T-helper 17 cell (primary cell): ENCODE measurements at regions not wholly inside any gene's neighbourhood (a gene's known extent, or its start where the extent isn't known, plus 50 kb on each side); places are given as distances from the start of the nearest gene placed in this dataset.

Experiments
- ATAC-seq: fragments of 150-1000 bp; cut with Tn5 transposase; 2 replicates; pipeline ENCODE4 v1.10.0; 2021; ENCODE audit warnings: mild to moderate bottlenecking, moderate library complexity
- DNase-seq, 3 donors: peaks; one replicate each; pipeline versions ENCODE4 v3.0.0 to v3.0.0-alpha.2; 2020 to 2021
- H3K9me3 ChIP-seq: one replicate; pipeline ENCODE4 v1.7.0; 2013; ENCODE audit warnings: low read length, mild to moderate bottlenecking; ENCODE audit not compliant: control insufficient read depth, poor library complexity, severe bottlenecking
- H3K27ac Mint-ChIP-seq: one replicate; pipeline ENCODE4 v1.8.0; 2022; ENCODE audit warnings: mild to moderate bottlenecking, moderate library complexity, mixed read lengths
- H3K27me3 Mint-ChIP-seq: one replicate; pipeline ENCODE4 v1.8.0; 2022; ENCODE audit warnings: mixed read lengths
- H3K36me3 Mint-ChIP-seq: one replicate; pipeline ENCODE4 v1.8.0; 2022; ENCODE audit warnings: low read depth, mixed read lengths
- H3K4me1 Mint-ChIP-seq: one replicate; pipeline ENCODE4 v1.8.0; 2022; ENCODE audit warnings: mild to moderate bottlenecking, mixed read lengths
- H3K4me3 Mint-ChIP-seq: one replicate; pipeline ENCODE4 v1.8.0; 2022; ENCODE audit warnings: mild to moderate bottlenecking, moderate library complexity, mixed read lengths

DNA sequence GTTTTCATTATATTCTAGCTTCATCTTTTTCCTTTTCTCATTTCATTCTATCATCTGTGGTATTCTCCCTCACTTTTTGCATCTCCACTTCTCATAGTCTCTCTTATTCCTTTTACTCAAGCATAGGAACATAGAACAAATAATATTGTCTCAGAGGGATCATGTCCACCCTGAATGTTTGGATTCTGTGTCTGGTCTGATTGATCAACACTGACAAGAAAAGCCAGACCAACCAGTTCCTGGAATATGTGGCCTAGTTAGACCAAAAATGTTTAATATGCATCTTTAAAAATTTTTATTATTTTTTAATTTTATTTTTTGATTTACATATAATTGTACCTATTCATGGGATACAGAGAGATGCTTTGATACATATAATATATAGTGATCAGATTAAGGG, 212.0 kb upstream of the ALCAM start:
- Mint-ChIP-seq H3K36me3 (no peaks in the 10 kb centered on the region), H3K4me3 (no peak overlapping the region), H3K4me1 (no peaks in the 10 kb centered on the region), H3K27me3 (peaks cover 9% of the 10 kb centered on the region), H3K27ac (no peak overlapping the region)
- H3K9me3 ChIP-seq = no peaks in the 10 kb centered on the region
- DNase-seq (no peak), ATAC-seq (no peak)

DNA sequence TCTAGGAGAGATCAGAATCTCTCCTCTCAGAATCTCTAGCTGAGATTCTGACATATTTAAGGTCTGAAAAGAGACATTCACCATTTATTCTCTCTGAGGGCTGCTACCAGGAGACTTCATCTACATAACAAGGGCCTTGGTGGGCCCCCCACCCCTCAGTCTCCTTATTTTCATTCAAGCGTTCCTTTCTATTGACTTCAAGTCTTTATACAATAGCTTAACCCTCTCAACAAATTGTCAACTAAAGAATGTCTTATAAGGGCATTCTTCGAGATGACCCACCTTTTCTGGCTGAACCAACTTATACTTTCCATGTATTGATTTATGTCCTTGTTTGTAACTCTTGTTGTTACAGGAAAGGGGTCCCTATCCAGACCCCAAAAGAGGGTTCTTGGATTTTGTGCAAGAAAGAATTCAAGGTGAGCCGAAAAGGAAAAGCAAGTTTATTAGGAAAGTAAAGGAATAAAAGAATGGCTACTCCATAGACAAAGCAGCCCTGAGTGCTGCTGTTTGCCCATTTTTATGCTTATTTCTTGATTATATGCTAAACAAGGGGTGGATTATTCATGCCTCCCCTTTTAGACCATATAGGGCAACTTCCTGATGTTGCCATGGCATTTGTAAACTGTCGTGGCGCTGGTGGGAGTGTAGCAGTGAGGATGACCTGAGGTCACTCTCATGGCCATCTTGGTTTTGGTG, 209.5 kb upstream of the ALCAM start:
- ATAC-seq (no peak), DNase-seq (no peak)
- no peaks in the 10 kb centered on the region for H3K36me3 Mint-ChIP-seq
- H3K4me1 Mint-ChIP-seq = no peaks in the 10 kb centered on the region
- peaks cover 14% of the 10 kb centered on the region for H3K27me3 Mint-ChIP-seq
- H3K4me3 Mint-ChIP-seq = no peak overlapping the region
- H3K27ac Mint-ChIP-seq = no peak overlapping the region
- no peaks in the 10 kb centered on the region for H3K9me3 ChIP-seq

DNA sequence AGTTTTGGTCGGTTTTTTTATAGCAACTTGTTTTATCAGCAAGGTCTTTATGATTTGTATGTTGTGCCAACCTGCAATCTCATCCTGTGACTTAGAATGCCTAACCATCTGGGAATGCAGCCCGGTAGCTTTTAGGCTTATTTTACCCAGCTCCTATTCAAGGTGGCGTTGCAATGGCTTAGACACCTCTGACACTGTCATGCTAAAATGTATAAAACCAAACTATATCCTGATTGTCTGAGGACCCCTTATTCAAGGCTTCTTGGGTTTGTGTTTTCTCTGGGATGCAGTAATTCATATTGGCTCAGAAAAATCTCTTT, 209.0 kb upstream of the ALCAM start:
- Mint-ChIP-seq H3K4me1 (no peaks in the 10 kb centered on the region), H3K27me3 (peaks cover 14% of the 10 kb centered on the region), H3K4me3 (no peak overlapping the region), H3K27ac (no peak overlapping the region), H3K36me3 (no peaks in the 10 kb centered on the region)
- H3K9me3 ChIP-seq = no peaks in the 10 kb centered on the region
- DNase-seq (no peak), ATAC-seq (no peak)

DNA sequence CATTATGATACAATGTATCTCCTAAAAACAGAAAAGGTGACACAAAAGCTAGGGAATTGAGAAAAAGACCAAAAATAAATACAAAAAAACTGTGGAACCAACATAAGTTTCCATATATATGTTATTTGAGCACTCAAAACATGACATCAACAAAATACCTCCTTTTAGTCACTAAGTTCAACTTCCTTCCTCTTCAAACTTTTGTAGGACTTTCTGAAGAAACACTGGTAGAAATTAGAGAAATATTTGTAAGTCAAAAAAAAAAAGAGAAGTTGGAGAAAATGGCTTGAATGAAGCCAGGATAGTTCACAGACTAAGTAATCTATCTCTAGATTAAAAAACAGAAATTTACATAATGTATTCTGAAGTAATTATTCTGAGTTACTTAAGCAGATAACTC, 208.4 kb upstream of the ALCAM start:
- peaks cover 14% of the 10 kb centered on the region for H3K27me3 Mint-ChIP-seq
- H3K4me1 Mint-ChIP-seq = no peaks in the 10 kb centered on the region
- H3K4me3 Mint-ChIP-seq = no peak overlapping the region
- ATAC-seq (no peak), DNase-seq (no peak)
- no peaks in the 10 kb centered on the region for H3K9me3 ChIP-seq
- H3K36me3 Mint-ChIP-seq = no peaks in the 10 kb centered on the region
- no peak overlapping the region for H3K27ac Mint-ChIP-seq

DNA sequence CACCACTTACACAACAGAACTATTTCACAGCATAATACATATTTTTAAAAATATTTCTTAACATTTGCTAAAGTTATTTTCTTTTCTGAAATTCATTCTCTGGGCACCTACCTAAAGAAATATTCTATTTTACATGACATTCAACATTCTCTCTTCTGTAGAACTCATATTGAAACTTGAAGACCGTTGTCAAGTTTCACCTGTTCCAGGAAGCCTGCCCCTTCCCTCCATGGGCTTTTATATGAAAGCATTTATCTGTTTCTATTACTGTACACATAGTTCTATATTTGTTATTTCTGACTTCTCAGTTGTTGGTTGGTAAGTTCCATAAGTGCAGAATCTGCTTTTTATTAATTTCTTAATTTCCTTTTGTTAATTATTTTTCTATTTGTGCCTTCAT, 204.3 kb upstream of the ALCAM start:
- H3K27ac Mint-ChIP-seq = no peak overlapping the region
- no peaks in the 10 kb centered on the region for H3K9me3 ChIP-seq
- ATAC-seq = no peak
- DNase-seq = no peak
- peaks cover 16% of the 10 kb centered on the region for H3K27me3 Mint-ChIP-seq
- H3K36me3 Mint-ChIP-seq = no peaks in the 10 kb centered on the region
- no peak overlapping the region for H3K4me3 Mint-ChIP-seq
- H3K4me1 Mint-ChIP-seq = no peaks in the 10 kb centered on the region

DNA sequence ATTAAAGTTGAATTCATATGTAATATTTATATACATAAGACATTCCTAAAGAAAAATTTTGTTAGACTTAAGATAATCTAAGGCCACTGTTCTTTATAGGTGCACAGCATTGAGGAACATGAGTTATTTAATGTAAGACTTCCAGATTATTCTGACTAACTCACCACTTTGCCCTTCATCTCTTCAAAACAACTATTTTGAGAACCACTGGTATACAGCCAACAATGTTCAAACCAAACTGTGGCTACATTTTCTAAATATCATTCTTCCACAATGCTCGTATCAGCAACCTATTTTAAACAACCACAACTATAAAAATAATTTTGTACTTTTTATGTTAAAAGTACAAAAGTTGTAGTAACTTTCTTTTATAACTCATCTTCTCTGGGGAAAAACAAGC, 199.8 kb upstream of the ALCAM start:
- DNase-seq (no peak), ATAC-seq (no peak)
- H3K9me3 ChIP-seq = no peaks in the 10 kb centered on the region
- Mint-ChIP-seq H3K36me3 (no peaks in the 10 kb centered on the region), H3K27me3 (peaks cover 7% of the 10 kb centered on the region), H3K4me3 (no peak overlapping the region), H3K4me1 (no peaks in the 10 kb centered on the region), H3K27ac (no peak overlapping the region)

DNA sequence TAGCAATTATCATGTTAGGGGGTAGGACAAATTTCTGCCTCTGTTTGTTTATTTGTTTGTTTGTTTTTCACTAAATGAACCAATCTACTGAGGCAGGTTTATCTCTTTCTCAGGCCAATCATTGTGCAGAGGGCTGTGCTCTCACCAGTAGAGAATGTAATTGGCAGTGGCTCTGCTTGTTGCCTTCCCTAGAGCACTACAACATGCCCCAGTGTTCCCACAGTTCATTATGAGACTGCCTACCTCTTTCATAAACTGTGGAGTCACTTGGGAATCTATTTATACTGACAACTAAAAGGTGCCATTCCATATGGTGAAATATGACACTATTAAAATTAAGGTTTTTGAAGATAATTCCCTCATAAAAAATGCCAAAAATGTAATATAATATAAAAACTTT, 196.3 kb upstream of the ALCAM start:
- H3K4me1 Mint-ChIP-seq = no peaks in the 10 kb centered on the region
- no peaks in the 10 kb centered on the region for H3K36me3 Mint-ChIP-seq

DNA sequence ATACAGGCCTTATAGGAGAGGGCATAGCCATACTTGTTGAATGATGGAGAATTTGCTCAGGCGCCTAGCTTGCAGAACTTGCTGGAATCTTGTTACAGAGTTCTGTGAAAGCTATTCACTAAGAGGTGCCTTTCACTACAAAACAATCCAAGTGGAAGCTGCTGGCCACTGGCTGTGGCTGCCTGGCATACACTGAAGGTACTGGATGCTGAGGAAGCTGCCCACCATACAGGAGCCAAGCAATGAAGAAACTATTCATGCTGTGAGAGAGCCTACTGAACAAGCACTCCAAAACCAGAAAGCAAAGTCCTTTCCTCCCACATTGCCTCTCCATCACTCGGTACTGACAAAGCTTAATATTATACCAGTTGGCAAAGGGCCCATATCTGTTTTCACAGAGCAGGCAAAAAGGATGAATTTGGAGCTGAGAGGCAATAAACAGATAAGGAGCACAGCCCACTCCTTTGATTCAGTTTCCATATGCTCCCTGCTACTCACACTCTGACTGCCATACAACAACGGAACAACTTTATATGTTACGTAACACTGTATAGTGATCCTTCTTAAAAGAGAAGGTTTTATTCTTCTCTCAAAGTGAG, 192.6 kb upstream of the ALCAM start:
- ATAC-seq = no peak
- H3K4me1 Mint-ChIP-seq = no peaks in the 10 kb centered on the region
- H3K27ac Mint-ChIP-seq = no peak overlapping the region
- H3K4me3 Mint-ChIP-seq = no peak overlapping the region
- no peaks in the 10 kb centered on the region for H3K9me3 ChIP-seq
- DNase-seq = no peak
- peaks cover 21% of the 10 kb centered on the region for H3K27me3 Mint-ChIP-seq
- no peaks in the 10 kb centered on the region for H3K36me3 Mint-ChIP-seq

More for the DNA sequence above, 196.3 kb upstream of the ALCAM start:
- Mint-ChIP-seq H3K27ac (no peak overlapping the region), H3K4me3 (no peak overlapping the region), H3K27me3 (peaks cover 7% of the 10 kb centered on the region)
- H3K9me3 ChIP-seq = no peaks in the 10 kb centered on the region
- ATAC-seq = no peak
- DNase-seq = no peak

DNA sequence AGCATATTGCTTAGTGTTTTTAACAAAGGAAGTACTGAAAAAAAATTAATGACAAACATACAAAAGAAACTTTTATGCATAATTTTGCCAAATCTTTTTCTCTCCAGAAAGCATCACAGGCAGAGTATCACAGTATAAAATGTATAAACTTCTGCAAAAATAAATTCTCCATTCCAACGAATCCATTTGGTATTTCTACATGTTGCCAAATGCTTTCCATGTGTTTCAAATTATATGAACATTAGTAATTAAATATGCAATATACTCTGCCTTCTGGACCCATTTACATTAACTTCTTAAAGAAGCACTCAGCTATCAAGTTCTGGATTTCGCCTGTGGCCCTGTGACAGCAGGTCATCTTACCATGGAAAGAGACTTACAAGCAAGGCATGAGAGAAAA, 189.1 kb upstream of the ALCAM start:
- DNase-seq (no peak), ATAC-seq (no peak)
- no peak overlapping the region for H3K27ac Mint-ChIP-seq
- no peaks in the 10 kb centered on the region for H3K4me1 Mint-ChIP-seq
- H3K27me3 Mint-ChIP-seq = peaks cover 29% of the 10 kb centered on the region
- no peaks in the 10 kb centered on the region for H3K9me3 ChIP-seq
- no peak overlapping the region for H3K4me3 Mint-ChIP-seq
- no peaks in the 10 kb centered on the region for H3K36me3 Mint-ChIP-seq

DNA sequence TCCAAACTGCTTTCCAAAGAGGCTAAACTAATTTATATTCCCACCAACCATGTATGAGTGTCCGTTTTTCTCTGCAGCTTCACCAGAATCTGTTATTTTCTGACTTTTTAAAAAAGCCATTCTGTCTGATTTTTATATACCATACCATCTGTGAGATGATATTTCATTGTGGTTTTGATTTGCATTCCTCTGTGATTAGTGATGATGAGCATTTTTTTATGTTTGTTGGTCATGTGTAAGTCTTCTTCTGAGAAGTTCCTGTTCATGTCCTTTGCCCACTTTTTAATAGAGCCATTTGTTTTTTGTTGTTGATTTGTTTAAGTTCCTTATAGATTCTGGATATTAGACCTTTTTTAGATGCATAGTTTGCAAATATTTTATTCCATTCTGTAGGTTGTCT, 179.4 kb upstream of the ALCAM start:
- Mint-ChIP-seq H3K27me3 (no peaks in the 10 kb centered on the region), H3K27ac (no peak overlapping the region), H3K36me3 (no peaks in the 10 kb centered on the region), H3K4me1 (no peaks in the 10 kb centered on the region), H3K4me3 (no peak overlapping the region)
- no peak for DNase-seq
- no peak for ATAC-seq
- H3K9me3 ChIP-seq = no peaks in the 10 kb centered on the region

DNA sequence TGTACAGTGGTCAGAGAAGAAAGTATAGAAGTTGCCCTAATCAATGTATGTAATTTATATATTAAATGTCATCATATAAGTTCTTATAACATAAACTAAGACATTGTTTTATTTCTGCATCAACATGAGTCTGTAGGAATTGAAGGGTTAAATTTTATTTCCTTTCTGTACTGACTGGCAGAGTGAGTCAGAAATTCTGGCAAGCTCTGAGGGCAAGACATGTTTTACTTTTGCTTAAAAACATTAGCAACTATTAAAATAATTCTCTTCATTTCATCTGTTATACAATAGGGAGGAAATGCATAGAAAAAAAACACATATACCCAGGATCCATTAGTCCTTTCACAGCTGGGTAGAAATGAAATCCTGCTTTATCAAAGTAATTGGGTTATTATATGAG, 171.4 kb upstream of the ALCAM start:
- Mint-ChIP-seq H3K27me3 (peaks cover 5% of the 10 kb centered on the region), H3K4me1 (no peaks in the 10 kb centered on the region)
- no peak for ATAC-seq

DNA sequence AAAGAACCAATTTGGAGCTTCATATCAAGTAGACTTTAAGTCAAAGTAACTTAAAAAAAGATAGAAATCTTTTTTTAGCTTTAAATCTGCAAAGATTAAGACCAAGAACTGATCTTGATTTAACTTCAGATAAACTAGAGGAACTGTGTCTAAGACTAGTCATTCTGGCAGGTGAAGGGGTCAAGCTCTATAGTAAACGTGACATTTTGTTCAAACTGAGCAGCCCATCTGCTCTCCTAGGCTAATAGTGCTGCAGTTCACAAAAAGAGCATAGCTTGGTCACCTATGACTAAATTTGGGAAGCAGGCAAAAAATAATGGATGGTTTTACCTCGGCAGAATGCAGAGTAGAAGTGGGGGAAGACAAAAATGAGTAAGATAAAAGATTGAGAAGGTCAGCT, 168.8 kb upstream of the ALCAM start:
- Mint-ChIP-seq H3K27me3 (peaks cover 5% of the 10 kb centered on the region), H3K4me3 (no peak overlapping the region), H3K4me1 (no peaks in the 10 kb centered on the region), H3K36me3 (no peaks in the 10 kb centered on the region), H3K27ac (no peak overlapping the region)
- no peak for ATAC-seq
- H3K9me3 ChIP-seq = no peaks in the 10 kb centered on the region
- no peak for DNase-seq

More for the DNA sequence above, 171.4 kb upstream of the ALCAM start:
- Mint-ChIP-seq H3K27ac (no peak overlapping the region), H3K4me3 (no peak overlapping the region), H3K36me3 (no peaks in the 10 kb centered on the region)
- no peaks in the 10 kb centered on the region for H3K9me3 ChIP-seq
- DNase-seq = no peak

DNA sequence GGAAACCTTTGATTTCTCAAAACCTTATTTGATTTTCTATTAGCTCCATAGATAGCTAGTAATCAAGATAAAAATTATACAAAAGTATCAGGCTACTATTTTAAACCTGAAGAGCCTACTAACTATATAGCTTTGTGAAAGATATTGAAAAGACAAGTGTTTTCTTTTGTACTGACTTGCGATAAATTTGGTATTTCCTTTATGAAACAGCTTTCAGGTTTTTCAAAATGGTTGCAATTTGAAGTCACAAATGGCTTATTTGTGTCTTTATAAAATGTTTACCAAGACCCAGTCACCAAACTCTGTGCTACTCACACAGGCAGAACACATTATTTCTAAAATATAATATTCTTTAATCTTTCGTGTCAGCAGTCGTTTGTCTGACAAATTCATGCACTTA, 167.5 kb upstream of the ALCAM start:
- H3K4me3 Mint-ChIP-seq = no peak overlapping the region
- H3K9me3 ChIP-seq = no peaks in the 10 kb centered on the region
- H3K27me3 Mint-ChIP-seq = peaks cover 5% of the 10 kb centered on the region
- DNase-seq (no peak), ATAC-seq (no peak)
- H3K4me1 Mint-ChIP-seq = no peaks in the 10 kb centered on the region
- no peak overlapping the region for H3K27ac Mint-ChIP-seq
- H3K36me3 Mint-ChIP-seq = no peaks in the 10 kb centered on the region

DNA sequence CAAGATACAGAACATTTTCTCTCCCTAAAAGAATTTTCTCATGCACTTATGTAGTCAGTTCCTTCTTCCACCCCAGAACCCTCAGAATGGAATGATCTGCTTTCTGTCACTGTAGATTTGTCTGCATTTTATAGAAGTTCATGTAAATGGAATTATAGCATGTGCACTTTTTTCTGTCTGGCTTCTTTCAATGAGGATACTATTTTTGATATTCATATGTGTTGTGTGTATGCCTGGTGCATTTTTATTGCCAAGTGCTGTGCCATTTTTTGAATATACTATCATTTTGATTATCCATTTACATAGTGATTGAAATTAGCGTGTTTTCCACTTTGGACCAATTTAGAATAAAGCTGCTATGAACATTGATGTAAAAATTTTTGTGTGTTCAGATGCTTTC, 156.6 kb upstream of the ALCAM start:
- Mint-ChIP-seq H3K4me1 (no peaks in the 10 kb centered on the region), H3K27ac (no peak overlapping the region), H3K4me3 (no peak overlapping the region), H3K36me3 (no peaks in the 10 kb centered on the region), H3K27me3 (peaks cover 4% of the 10 kb centered on the region)
- no peaks in the 10 kb centered on the region for H3K9me3 ChIP-seq
- ATAC-seq (no peak), DNase-seq (no peak)
